ENCODE measurements at regions not wholly inside any gene's neighbourhood (a gene's known extent, or its start where the extent isn't known, plus 50 kb on each side); places are given as distances from the start of the nearest gene placed in this dataset.

- no peaks in the 10 kb centered on the region for H3K27me3 ChIP-seq (ENCODE audit: control insufficient read depth, insufficient read depth, low read length)
- no peaks in the 10 kb centered on the region for H3K79me2 ChIP-seq
- H3K27ac ChIP-seq = peak overlapping the region; percentile 82
- H3K4me3 ChIP-seq (ENCODE audit: low read depth, low read length) = no peak overlapping the region
- no peak overlapping the region for H3K9ac ChIP-seq
- no peak overlapping the region for H3K4me2 ChIP-seq (ENCODE audit: low read length)
- H2AFZ ChIP-seq = peak overlapping the region; percentile 56
- H3K9me3 ChIP-seq (ENCODE audit: control insufficient read depth, low read length) = no peaks in the 10 kb centered on the region
- no peaks in the 10 kb centered on the region for H3K36me3 ChIP-seq (ENCODE audit: control insufficient read depth, insufficient read depth, low read length)
- peaks cover 25% of the 10 kb centered on the region for H3K4me1 ChIP-seq
- TF ChIP-seq CTCF (IDR thresholded peaks at IDR 0.05) = no peak
Measured at GRCh38 chr6:8181160-8181881, 79.0 kb upstream of the EEF1E1 start.

- Histone ChIP-seq H2AFZ (peak overlapping the region; percentile 56), H3K9ac (no peak overlapping the region), H3K4me1 (peaks cover 25% of the 10 kb centered on the region), H3K4me3 (ENCODE audit: low read depth, low read length) (peak overlapping the region; percentile 39), H3K36me3 (ENCODE audit: control insufficient read depth, insufficient read depth, low read length) (no peaks in the 10 kb centered on the region), H3K9me3 (ENCODE audit: control insufficient read depth, low read length) (no peaks in the 10 kb centered on the region), H3K27me3 (ENCODE audit: control insufficient read depth, insufficient read depth, low read length) (no peaks in the 10 kb centered on the region), H3K79me2 (no peaks in the 10 kb centered on the region), H3K4me2 (ENCODE audit: low read length) (peak overlapping the region; percentile 66), H3K27ac (peak overlapping the region; percentile 82)
- TF ChIP-seq CTCF (IDR thresholded peaks at IDR 0.05) = no peak
Measured at GRCh38 chr6:8180327-8181159, 78.2 kb upstream of the EEF1E1 start.

- no peaks in the 10 kb centered on the region for H3K36me3 ChIP-seq (ENCODE audit: control insufficient read depth, insufficient read depth, low read length)
- H3K4me2 ChIP-seq (ENCODE audit: low read length) = no peak overlapping the region
- H3K27me3 ChIP-seq (ENCODE audit: control insufficient read depth, insufficient read depth, low read length) = no peaks in the 10 kb centered on the region
- H3K9me3 ChIP-seq (ENCODE audit: control insufficient read depth, low read length) = no peaks in the 10 kb centered on the region
- H3K4me1 ChIP-seq = peaks cover 26% of the 10 kb centered on the region
- TF ChIP-seq CTCF (IDR thresholded peaks at IDR 0.05) = no peak
- no peak overlapping the region for H3K9ac ChIP-seq
- H3K79me2 ChIP-seq = no peaks in the 10 kb centered on the region
- no peak overlapping the region for H2AFZ ChIP-seq
- H3K4me3 ChIP-seq (ENCODE audit: low read depth, low read length) = no peak overlapping the region
- no peak overlapping the region for H3K27ac ChIP-seq
Measured at GRCh38 chr6:8177721-8178120, 75.4 kb upstream of the EEF1E1 start.

- Histone ChIP-seq H3K36me3 (ENCODE audit: control insufficient read depth, insufficient read depth, low read length) (no peaks in the 10 kb centered on the region), H3K4me3 (ENCODE audit: low read depth, low read length) (no peak overlapping the region), H3K9me3 (ENCODE audit: control insufficient read depth, low read length) (no peaks in the 10 kb centered on the region), H3K27ac (no peak overlapping the region), H3K4me1 (peaks cover 17% of the 10 kb centered on the region), H2AFZ (no peak overlapping the region), H3K4me2 (ENCODE audit: low read length) (no peak overlapping the region), H3K79me2 (no peaks in the 10 kb centered on the region), H3K9ac (no peak overlapping the region), H3K27me3 (ENCODE audit: control insufficient read depth, insufficient read depth, low read length) (no peaks in the 10 kb centered on the region)
- TF ChIP-seq CTCF (IDR thresholded peaks at IDR 0.05) = no peak
Measured at GRCh38 chr6:8175046-8175777, 72.9 kb upstream of the EEF1E1 start.
